ENCODE measurements at regions not wholly inside any gene's neighbourhood (a gene's known extent, or its start where the extent isn't known, plus 50 kb on each side); places are given as distances from the start of the nearest gene placed in this dataset.

DNA sequence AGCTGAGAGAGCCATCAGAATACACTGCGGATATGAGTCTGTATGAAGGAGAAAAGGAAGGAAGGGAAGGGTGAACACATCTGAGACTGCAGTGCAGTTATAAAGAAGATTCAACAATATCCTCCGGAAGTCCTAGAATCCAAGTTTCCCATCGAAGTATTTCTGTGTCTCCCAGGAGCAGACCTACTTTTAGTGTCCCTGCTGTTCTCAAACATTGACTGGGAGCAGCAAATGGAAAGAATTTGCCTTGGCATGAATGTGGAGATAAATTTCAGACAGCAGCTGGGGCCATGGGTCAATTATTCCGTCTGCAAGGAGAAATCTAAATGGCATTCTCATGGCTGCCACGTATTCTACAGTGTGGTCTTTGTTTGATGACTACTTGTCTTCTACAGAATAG is 478.1 kb upstream of the SMC2 start:
- 71 to 77% methylated on average over 4 to 5 of the region's 5 CpGs for WGBS, 2 experiments (ENCODE audit: insufficient coverage in 1 of 2, insufficient read length in 1 of 2)
- Mint-ChIP-seq H3K9me3 (peaks cover 29% of the 10 kb centered on the region), H3K27ac (no peak overlapping the region), H3K4me1 (no peaks in the 10 kb centered on the region), H3K27me3 (ENCODE audit: insufficient read depth) (no peaks in the 10 kb centered on the region), H3K4me3 (no peak overlapping the region), H3K36me3 (ENCODE audit: low read depth) (no peaks in the 10 kb centered on the region)
- Histone ChIP-seq H3K4me3 (ENCODE audit: low read length) (no peak overlapping the region), H3K36me3 (ENCODE audit: control insufficient read depth, insufficient read depth, low read length) (no peaks in the 10 kb centered on the region), H3K9me3 (ENCODE audit: control insufficient read depth, low read length) (peaks cover 38% of the 10 kb centered on the region), H3K9ac (ENCODE audit: extremely low read depth, low read length, poor library complexity, severe bottlenecking) (no peak overlapping the region), H3K4me1 (ENCODE audit: control insufficient read depth, insufficient read depth, low read length) (no peaks in the 10 kb centered on the region), H3K27me3 (ENCODE audit: control insufficient read depth, insufficient read depth, low read length, poor library complexity, severe bottlenecking) (no peaks in the 10 kb centered on the region), H3K27ac (ENCODE audit: low read depth, low read length) (no peak overlapping the region)
- DNase-seq: no peak
- TF ChIP-seq, protein P1, sequence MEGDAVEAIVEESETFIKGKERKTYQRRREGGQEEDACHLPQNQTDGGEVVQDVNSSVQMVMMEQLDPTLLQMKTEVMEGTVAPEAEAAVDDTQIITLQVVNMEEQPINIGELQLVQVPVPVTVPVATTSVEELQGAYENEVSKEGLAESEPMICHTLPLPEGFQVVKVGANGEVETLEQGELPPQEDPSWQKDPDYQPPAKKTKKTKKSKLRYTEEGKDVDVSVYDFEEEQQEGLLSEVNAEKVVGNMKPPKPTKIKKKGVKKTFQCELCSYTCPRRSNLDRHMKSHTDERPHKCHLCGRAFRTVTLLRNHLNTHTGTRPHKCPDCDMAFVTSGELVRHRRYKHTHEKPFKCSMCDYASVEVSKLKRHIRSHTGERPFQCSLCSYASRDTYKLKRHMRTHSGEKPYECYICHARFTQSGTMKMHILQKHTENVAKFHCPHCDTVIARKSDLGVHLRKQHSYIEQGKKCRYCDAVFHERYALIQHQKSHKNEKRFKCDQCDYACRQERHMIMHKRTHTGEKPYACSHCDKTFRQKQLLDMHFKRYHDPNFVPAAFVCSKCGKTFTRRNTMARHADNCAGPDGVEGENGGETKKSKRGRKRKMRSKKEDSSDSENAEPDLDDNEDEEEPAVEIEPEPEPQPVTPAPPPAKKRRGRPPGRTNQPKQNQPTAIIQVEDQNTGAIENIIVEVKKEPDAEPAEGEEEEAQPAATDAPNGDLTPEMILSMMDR (conservative IDR thresholded peaks at IDR 0.05): no peak

GRCh38 chr9:103617046-103617445 is 477.1 kb upstream of the SMC2 start:
- H3K4me3 ChIP-seq (ENCODE audit: low read length): no peak overlapping the region
- H3K27me3 ChIP-seq (ENCODE audit: control insufficient read depth, insufficient read depth, low read length, poor library complexity, severe bottlenecking): no peaks in the 10 kb centered on the region
- Mint-ChIP-seq H3K36me3 (ENCODE audit: low read depth) (no peaks in the 10 kb centered on the region), H3K4me3 (no peak overlapping the region), H3K4me1 (no peaks in the 10 kb centered on the region), H3K9me3 (peaks cover 23% of the 10 kb centered on the region), H3K27me3 (ENCODE audit: insufficient read depth) (no peaks in the 10 kb centered on the region), H3K27ac (no peak overlapping the region)
- no peaks in the 10 kb centered on the region for H3K4me1 ChIP-seq (ENCODE audit: control insufficient read depth, insufficient read depth, low read length)
- no peaks in the 10 kb centered on the region for H3K36me3 ChIP-seq (ENCODE audit: control insufficient read depth, insufficient read depth, low read length)
- no peak overlapping the region for H3K27ac ChIP-seq (ENCODE audit: low read depth, low read length)
- WGBS, 2 experiments (ENCODE audit: insufficient coverage in 1 of 2, insufficient read length in 1 of 2): 50% methylated on average over 1 of the region's 1 CpG; no CpG with 5 or more reads in 1 of the 2 experiments
- H3K9ac ChIP-seq (ENCODE audit: extremely low read depth, low read length, poor library complexity, severe bottlenecking): no peak overlapping the region
- H3K9me3 ChIP-seq (ENCODE audit: control insufficient read depth, low read length): peaks cover 42% of the 10 kb centered on the region
- TF ChIP-seq, protein P1 (conservative IDR thresholded peaks at IDR 0.05): no peak
- no peak for DNase-seq

DNA sequence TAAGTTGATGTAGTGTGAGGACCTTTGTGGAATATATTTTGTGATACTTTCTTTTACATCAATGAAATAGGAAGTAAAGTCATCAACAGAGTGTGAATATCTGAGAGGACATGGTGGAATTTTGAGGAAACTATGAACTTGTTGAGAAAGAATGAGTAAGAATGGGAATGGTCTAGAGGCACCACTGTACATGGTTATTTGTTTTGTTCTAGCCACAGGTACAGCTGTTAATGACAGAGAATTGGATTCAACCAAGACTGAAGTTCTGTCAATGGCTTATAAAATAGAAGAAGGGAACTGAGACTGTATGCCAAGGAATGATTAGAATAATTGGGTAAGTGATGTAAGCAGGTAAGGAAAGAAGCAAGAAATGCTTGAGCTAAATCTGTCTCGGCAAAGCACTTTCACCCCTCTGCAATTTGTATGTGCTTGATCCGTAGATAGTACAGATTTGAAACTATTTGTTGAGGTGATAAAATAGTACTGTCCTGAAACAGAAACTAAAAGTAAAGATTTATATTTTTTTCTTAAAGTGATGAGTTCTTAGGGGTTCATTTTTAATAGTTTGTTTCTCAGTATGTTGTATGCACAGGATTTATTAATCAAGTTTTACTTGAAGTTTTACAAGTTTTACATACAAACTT is 468.8 kb upstream of the SMC2 start:
- Histone ChIP-seq H3K9me3 (ENCODE audit: control insufficient read depth, low read length) (peaks cover 19% of the 10 kb centered on the region), H3K36me3 (ENCODE audit: control insufficient read depth, insufficient read depth, low read length) (no peaks in the 10 kb centered on the region), H3K4me1 (ENCODE audit: control insufficient read depth, insufficient read depth, low read length) (no peaks in the 10 kb centered on the region), H3K27me3 (ENCODE audit: control insufficient read depth, insufficient read depth, low read length, poor library complexity, severe bottlenecking) (no peaks in the 10 kb centered on the region), H3K9ac (ENCODE audit: extremely low read depth, low read length, poor library complexity, severe bottlenecking) (no peak overlapping the region), H3K27ac (ENCODE audit: low read depth, low read length) (no peak overlapping the region), H3K4me3 (ENCODE audit: low read length) (no peak overlapping the region)
- no peaks in the 10 kb centered on the region for H3K4me1 Mint-ChIP-seq
- TF ChIP-seq, protein P1 (conservative IDR thresholded peaks at IDR 0.05): no peak
- no peaks in the 10 kb centered on the region for H3K36me3 Mint-ChIP-seq (ENCODE audit: low read depth)
- H3K27me3 Mint-ChIP-seq (ENCODE audit: insufficient read depth): no peaks in the 10 kb centered on the region
- no peak overlapping the region for H3K27ac Mint-ChIP-seq
- H3K4me3 Mint-ChIP-seq: no peak overlapping the region
- H3K9me3 Mint-ChIP-seq: peaks cover 3% of the 10 kb centered on the region
- DNase-seq: no peak
- 79 to 90% methylated on average over 2 of the region's 2 CpGs for whole genome bisulfite sequencing, 2 experiments (ENCODE audit: insufficient coverage in 1 of 2, insufficient read length in 1 of 2)

Measured in endodermal cell (in vitro differentiated cells).